NCI-H1417 treated with DMSO at 0.1 percent for 48 hours (cell line): ENCODE measurements at regions not wholly inside any gene's neighbourhood (a gene's known extent, or its start where the extent isn't known, plus 50 kb on each side); places are given as distances from the start of the nearest gene placed in this dataset.
"Not testable (repeated sequence)": the region's sequence is repeated elsewhere in the genome, so short reads cannot be mapped to it uniquely, and the experiment has no call there.

Experiments
- DNase-seq: peaks from one replicate; lab custom pipeline; 2025; lab: John Stamatoyannopoulos, UW

DNA sequence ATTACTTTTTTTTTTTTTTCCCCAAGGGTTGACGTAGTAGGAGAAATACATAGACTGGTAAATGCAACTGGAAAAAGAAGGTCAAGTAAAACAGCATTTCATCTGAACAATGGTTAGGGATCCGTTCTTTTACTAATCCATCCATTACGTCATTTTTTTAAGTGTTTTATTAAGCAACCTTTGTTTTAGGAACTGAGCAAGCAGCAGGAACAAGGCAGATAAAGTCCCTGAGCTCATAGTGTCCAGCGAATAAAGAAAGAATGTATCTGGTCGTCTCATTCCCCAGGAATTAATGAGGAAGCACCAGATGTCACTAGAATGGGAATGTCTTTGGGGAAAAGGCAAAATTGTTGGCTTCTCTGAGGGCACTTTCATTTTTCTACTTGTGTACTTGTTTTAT, 842.4 kb downstream of the TDRD15 start:
- DNase-seq = no peak

GRCh38 chr2:21970971-21971370, 847.2 kb downstream of the TDRD15 start:
- DNase-seq = no peak

DNA sequence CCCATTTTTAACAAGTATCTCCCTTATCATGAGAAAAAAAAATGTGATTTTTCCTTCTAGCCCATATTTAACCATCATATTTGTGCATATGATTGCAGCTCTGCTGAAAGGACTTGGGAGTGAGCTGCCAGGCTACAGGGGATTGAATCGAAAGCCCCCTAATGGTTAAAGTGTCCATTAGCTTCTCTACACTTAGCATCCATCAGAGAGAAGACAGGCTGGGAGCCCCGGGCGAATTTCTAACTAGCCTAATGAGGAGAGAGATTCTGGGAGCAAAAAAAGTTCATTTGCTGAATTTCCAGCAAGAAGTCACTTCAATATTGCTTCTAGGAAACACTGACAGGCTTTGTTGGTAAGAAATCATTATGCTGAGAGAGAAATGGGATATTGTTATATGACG, 848.8 kb downstream of the TDRD15 start:
- DNase-seq = no peak

DNA sequence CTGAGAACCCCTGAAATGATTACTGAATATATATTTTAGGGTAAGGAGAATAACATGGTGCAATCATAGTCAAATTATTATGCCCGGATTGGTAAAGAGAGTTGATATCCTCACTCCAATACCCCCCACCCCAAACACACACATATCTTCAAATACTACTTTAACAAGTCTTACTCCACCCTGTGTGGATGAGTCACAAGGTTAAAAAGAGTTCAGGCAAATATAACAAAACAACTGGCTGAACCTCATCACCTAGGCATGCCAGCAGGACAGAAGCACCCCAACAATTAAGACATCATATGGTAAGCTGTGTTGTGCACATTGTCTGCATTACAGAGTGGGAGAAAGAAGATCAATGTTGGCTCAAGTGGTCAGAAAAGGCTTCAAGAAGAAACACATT, 857.4 kb downstream of the TDRD15 start:
- no peak for DNase-seq

DNA sequence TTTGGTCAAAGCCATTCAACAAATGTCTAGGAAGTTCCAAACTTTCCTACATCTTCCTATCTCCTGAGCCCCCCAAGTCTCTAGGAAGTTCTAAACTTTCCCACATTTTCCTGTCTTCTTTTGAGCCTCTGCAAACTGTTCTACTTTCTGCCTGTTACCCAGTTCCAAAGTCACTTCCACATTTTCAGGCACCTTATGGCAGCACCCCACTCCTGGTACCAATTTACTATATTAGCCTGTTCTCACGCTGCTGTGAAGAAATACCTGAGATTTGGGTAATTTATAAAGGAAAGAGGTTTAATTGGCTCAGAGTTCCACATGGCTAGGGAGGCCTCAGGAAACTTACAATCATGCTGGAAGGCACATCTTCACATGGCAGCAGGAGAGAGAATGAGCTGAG, 869.2 kb downstream of the TDRD15 start:
- DNase-seq = no peak

DNA sequence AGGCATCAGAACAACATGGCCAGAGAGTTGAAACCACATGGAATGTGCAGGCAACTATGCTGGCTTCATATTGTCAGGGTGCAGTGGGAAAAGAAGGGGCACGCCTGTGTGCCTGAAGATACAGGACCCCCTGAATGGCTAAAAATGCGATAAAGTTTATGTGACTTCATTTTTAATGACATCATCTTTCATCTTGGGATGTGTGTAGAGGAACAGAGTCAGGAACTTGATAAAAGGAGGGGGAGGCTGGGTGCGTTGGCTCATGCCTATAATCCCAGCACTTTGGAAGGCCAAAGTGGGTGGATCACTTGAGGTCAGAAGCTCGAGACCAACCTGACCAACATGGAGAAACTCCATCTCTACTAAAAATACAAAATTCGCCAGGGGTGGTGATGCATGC, 872.6 kb downstream of the TDRD15 start:
- DNase-seq = no peak

DNA sequence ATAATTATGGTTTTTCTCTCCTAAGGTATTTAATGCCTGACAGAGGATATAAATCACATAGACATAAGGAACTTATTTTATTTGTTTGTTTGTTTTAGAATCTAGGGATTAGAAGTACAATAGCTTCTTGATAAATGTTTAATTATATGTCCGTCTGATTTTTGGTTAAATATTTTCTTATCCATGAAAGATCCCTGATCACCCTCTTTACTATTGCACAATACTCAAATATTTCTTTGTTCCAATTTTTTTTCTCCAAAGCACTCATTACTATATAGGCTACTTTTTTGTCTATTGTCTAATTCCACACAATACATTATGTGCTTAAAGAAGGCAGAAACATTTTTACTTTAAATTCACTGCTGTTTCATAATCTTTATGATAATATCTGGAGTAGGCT, 875.8 kb downstream of the TDRD15 start:
- no peak for DNase-seq

DNA sequence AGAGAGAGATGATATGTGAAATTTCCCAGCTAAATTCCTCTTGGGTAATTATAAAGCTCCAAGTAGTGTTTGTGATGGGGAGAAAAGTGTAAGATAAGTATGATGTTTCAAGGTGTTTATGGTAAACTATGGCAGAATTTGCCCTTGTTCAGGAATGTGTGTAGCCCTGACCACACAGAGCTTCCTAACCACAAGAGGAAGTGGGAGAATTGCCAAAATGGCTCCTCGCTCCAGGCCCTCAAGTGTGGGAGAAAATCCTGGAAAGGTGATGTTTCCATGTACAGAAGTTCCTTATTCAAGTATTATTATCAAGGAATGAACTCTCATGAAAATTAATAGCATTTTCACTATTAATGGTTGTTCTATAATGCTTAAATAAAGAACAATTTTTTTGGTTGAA, 878.3 kb downstream of the TDRD15 start:
- no peak for DNase-seq

DNA sequence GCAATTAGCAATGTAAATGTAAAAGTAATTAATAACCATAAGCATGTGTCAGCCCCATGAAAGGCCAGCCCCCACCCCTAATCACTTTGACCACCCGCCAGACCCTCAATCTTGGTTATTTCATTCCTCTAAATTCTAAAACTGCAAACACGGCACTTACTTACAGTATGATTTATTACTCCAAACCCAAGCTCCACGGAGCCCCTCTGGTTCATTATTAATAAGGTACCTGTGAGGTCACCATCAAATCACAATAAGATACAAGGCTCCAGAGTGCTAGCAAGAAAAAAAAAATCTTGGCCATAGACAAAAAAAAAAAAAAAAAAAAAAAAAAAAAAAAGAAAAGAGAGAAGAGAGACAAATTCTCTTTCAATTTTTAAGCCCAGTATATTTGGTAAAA, 879.5 kb downstream of the TDRD15 start:
- no peak for DNase-seq

DNA sequence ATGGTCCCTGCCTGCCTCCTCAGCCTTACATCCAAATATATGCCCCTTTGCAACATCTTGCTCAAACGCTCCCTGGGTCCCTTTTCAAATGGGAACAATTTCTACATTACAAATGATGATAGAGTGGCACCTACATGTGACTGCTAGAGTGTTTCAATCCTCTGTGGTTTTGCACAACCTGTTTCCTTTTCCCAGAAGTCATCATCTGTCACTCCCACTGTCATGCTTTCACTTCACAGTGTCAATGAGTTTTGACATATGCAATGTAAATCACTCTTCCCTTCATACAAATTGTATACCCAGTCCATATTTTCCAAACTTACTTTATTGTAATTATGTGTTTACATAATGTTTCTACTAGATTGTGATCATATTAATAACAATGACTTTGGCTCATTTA, 887.3 kb downstream of the TDRD15 start:
- no peak for DNase-seq

GRCh38 chr2:22020091-22020742, 896.4 kb downstream of the TDRD15 start:
- DNase-seq = no peak

DNA sequence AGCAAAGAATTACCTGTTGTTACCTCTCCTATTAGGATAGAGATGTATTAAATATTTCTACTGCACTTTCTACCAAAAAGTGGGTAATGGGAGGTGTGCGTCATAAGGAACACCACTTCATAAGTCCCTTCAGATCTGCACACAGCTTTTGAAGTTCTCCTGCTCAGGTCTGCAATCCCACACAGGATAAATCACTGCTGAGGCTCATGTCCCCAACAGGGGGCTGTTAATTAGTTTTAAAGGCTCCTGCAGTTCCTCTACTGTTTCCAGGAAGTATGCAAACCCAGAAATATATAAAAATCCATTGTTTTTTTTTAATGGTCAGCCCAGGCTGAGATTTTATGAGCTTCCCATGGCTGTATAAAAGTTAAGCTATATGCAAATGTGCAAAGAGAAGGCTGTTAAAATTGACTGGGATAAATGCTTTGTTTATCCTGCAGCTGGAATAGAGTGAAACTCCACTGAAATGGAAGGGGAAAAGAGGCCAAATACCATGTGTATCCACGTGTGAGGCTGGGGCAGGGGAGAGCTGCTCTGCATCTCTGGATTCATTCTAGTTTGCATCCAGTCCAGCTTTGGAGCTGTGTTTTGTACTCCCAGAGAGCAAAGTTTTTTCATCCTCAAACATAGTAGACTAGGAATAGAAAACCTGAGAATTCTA, 903.7 kb downstream of the TDRD15 start:
- DNase-seq = no peak

DNA sequence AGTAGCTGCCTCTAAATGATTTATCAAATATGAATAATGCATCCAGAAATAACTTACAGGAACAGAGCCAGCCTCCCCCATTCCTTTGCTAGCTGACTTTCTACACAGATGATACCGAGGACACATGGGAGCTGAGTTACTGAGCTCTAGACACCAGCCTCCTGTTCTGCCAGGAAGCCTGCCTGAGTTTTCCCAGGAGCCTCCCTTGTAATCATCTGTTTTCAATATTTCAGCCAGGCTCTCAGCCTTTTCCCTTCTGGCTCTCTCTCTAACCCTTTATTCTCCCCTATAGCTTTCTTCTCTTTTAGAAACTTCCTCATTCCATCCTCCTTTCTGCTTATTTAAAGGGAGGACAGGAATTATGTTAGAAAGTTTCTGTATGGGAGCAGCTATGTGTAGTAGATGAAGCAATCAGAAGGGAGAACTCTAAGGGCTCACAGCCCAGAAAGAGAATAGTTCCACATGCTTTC, 911.6 kb downstream of the TDRD15 start:
- DNase-seq = no peak

DNA sequence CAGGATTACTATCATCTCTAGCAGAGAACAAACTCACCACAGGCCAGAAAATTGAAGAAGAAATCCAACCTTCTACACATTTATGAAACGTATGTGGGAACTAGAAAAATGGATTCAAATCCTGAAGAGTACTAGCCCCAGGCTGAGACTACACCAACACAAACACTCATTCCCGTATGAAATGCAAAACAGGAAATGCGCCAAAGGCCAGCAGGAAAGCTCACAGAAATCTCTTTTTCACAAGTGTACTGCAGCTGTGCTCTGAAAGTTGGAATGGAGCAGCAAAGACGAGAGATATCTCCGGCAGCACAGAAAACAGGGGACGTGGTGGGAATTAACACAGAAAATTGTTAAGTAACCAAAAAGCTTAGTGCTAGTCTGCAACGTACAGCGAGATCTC, 913.5 kb downstream of the TDRD15 start:
- DNase-seq = no peak

DNA sequence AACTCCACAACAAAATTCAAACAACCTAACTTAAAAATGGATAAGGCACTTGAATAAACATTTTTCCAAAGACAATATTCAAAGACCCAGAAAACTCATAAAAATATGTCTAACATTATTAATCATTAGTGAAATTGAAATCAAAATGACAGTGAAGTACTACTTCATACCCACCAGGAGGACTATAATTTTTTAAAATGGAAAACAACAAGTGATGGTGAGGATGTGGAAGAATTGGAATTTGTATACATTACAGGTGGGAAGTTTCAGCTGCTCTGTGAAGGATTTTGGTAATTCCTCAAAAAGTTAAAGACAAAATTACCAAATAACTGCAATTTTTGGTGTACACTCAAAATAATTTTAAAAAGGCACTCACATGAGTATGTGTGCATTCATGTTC, 920.0 kb downstream of the TDRD15 start:
- no peak for DNase-seq

GRCh38 chr2:22055784-22056620, 932.2 kb downstream of the TDRD15 start:
- no peak for DNase-seq

DNA sequence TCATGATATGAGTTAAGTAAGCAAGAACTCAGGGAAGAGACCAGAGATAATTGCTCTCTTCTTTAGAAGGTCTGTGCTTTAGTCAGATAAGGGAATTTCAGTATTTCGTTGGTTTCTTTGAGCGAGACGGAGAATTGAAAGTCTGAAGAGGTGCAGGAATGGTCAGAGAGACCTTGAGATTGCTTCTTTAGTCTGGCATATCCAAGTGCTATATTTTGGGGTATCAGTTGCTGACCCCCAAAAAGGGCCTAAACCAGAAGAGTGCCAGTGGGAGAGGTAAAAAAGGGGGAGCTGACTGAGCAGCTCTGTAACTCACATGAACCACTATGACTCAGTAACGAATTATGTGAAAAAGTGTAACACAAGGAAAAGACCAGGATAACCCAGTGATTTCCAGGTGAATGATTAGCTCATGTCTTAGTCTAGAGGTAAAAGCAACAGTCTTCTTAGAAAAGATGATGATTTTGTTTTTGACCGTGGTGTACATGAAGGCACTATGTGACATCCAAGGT, 932.9 kb downstream of the TDRD15 start:
- no peak for DNase-seq

- no peak for DNase-seq
Observed at GRCh38 chr2:22062679-22063078, 938.9 kb downstream of the TDRD15 start.

GRCh38 chr2:22076454-22076853, 952.7 kb downstream of the TDRD15 start:
- DNase-seq = no peak

DNA sequence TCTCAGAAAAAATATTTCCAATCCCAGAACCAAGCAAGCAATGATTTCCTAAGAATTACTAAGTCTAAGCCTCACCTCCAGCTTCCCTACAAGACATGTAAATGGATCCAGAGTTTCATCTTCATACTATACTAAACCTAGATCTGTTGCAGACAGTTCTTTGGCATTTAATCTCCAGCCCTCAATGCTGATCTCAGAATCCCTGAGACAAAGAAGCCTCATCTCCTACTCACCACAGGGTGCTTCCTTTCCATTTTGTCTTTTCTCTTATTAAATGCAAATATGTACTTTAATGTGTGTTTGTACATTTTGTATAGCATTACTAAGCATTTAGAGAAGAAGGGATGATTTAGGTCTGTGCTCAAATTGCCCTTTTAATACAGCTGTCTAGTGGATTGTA, 954.9 kb downstream of the TDRD15 start:
- DNase-seq = no peak

DNA sequence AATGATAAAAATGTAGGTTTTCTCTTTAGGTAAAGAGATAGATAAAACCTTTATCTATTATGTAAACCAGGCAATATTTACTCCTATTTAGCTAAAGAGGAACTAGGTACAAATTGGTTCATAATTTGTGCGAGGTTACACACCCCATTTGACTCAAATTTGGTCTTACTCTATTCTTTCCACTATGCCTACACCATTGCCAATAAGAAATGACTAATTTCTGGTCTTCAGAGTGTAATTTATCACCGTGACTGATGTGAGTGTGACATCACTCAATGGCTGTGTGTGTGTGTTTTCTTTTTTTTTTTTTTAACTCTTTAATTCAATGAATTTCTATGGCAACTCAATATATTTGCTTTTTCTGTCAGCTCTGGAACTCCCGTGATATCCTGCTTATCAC, 955.8 kb downstream of the TDRD15 start:
- DNase-seq = no peak

DNA sequence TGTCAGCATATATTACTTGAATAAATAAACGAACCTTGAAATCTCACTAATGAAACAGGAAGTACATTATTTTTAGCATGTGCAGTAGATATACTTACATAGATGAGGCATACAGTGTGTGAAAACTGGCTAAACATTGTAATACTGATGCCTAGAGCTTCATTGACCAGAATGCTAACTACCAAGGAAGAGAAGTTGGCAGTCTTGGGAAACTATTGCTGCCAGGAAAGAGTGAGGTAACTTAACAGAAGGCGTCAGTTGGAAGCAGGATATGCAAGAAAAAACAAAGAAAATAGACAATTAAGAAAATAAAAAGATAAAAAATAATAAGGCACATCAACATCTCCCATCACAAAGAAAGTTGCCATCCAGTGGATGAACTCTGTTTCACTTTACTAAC, 963.0 kb downstream of the TDRD15 start:
- no peak for DNase-seq

DNA sequence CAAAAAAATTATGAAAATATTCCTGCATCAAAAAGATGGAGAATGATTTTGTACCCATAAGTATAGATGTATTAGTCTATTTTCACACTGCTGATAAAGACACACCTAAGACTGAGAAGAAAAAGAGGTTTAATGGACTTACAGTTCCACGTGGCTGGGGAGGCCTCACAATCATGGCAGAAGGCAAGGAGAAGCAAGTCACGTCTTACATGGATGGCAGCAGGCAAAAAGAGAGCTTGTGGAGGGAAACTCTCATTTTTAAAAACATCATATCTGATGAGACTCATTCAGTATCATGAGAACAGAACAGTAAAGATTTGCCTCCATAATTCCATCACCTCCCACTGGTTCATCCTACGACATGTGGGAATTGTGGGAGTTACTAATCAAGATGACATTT, 979.8 kb downstream of the TDRD15 start:
- DNase-seq = not testable (repeated sequence)
